Activated naive CD8-positive, alpha-beta T cell (primary cell): ENCODE measurements at regions not wholly inside any gene's neighbourhood (a gene's known extent, or its start where the extent isn't known, plus 50 kb on each side); places are given as distances from the start of the nearest gene placed in this dataset.

Experiments
- H3K27ac Mint-ChIP-seq: one replicate; pipeline ENCODE4 v1.8.0; 2021; ENCODE audit warnings: mixed read lengths
- H3K27me3 Mint-ChIP-seq: one replicate; pipeline ENCODE4 v1.8.0; 2021; ENCODE audit warnings: mixed read lengths
- H3K36me3 Mint-ChIP-seq: one replicate; pipeline ENCODE4 v1.8.0; 2021; ENCODE audit warnings: mixed read lengths
- H3K4me1 Mint-ChIP-seq: one replicate; pipeline ENCODE4 v1.8.0; 2021; ENCODE audit warnings: low read depth, mixed read lengths
- H3K4me3 Mint-ChIP-seq: one replicate; pipeline ENCODE4 v1.8.0; 2021; ENCODE audit warnings: mild to moderate bottlenecking, mixed read lengths
- H3K9me3 Mint-ChIP-seq: one replicate; pipeline ENCODE4 v1.8.0; 2021; ENCODE audit warnings: low read depth, mixed read lengths

DNA sequence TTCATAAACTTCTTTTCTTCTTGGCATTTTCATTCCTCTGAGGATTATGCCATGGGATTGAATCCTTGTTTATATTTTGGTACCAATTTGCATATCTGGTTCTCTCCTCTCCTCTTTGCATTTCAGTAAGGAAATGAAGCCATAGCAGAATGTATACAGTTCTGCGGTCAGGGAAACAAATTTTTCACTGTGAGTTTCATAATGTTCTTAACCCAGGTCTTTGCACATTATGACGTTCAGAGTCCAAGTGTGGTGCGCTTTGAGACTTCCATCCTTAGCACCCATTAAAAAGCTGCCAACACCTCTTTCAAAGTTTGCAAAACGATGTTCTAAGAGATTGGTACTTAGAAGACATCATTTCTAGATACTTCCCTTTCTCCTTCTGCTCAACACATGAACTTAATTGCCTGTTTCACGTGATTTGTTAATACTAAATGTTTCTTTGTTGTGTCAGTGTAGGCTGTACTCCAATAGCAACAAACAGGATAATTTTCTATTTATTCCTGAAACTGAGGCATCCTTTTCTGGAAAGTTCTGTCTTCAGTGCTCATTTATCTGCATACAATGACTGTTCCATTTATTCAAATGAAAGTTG lies 953.1 kb upstream of the NR2F2 start:
- Mint-ChIP-seq H3K4me3 (no peak overlapping the region), H3K36me3 (no peaks in the 10 kb centered on the region), H3K27me3 (peaks cover 4% of the 10 kb centered on the region), H3K4me1 (no peaks in the 10 kb centered on the region), H3K9me3 (no peaks in the 10 kb centered on the region), H3K27ac (no peak overlapping the region)

DNA sequence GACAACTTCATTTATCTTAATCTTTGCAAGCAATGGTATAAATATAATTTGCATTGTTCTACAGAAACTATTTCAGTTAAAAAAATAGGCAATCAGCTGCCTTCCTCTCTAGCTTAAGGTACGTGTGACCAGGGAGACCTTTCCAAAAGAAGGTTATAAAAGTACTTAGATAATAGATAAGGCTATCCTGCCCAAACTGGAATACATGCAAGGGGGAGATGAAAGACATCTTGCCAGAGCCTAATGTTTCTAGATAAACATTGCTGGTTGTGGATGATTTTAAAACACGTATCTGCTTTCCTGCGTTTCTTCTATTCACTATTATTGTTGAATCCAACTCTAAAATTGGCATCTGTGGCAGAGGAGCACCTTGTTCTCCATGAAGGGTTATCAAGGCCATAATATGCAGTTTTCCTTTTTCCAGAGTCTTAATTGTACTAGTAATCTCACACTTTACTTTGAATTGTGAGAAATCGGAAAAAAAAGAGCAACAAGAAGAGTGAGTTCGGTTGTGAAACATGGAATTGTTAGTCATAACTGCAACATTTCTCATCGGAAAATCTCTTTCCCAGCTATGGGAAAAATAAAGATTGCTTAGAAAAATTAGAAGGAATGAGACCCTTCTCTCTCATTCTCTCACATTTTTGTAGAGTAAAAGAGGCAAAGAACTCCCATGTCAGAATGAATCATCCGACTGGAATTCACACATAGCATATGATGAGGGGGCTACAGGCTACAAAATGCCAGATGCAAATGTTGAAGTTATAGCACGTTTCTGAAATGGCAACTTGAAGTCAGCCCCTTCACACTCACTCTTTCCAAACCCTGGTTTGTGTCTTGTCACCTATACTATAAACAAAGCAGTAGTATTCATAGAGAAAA lies 936.1 kb upstream of the NR2F2 start:
- H3K27ac Mint-ChIP-seq, result no peak overlapping the region
- H3K36me3 Mint-ChIP-seq, result no peaks in the 10 kb centered on the region
- H3K27me3 Mint-ChIP-seq, result peaks cover 14% of the 10 kb centered on the region
- no peaks in the 10 kb centered on the region for H3K4me1 Mint-ChIP-seq
- H3K4me3 Mint-ChIP-seq, result no peak overlapping the region
- H3K9me3 Mint-ChIP-seq, result peaks cover 21% of the 10 kb centered on the region

DNA sequence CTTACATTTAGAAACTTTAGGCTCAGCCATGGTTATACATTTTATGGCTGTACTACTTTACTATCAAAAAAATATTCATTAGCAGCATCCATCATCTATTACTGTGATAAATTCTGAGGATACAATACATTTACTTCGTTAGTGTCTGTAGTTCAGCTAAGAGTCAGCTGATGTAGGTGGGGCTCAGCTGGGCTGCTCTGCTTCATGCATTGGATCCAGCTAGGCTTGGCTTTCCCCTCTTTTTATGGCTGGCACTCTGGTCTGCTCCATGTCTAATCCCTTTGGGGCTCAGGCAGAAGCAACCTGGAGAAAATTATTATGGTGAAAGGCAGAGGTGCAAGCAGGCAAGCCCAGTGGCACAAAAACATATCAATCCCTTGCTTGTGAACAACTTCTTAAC lies 930.1 kb upstream of the NR2F2 start:
- Mint-ChIP-seq H3K4me1 (no peaks in the 10 kb centered on the region), H3K27ac (no peak overlapping the region), H3K27me3 (peaks cover 9% of the 10 kb centered on the region), H3K36me3 (no peaks in the 10 kb centered on the region), H3K9me3 (no peaks in the 10 kb centered on the region), H3K4me3 (no peak overlapping the region)

DNA sequence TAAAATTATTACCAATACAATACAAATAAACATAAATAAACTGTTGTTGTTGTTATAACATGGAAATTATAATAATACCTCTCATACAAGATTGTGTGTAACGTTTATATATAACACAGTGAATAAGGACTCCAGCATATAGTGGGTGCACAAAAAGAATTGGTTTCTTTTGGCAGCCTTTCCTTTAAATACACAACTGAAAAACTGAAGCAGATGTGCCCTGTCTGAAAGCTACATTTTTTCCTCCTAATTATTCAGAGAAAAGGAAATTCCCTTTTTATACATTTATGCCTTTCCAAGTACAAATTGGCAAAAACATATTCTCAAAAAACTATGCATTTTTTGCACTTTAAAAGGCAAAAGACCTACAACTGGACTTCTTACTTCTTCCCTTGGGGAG lies 928.9 kb upstream of the NR2F2 start:
- no peak overlapping the region for H3K27ac Mint-ChIP-seq
- no peaks in the 10 kb centered on the region for H3K4me1 Mint-ChIP-seq
- H3K27me3 Mint-ChIP-seq, result peaks cover 5% of the 10 kb centered on the region
- H3K4me3 Mint-ChIP-seq, result no peak overlapping the region
- H3K36me3 Mint-ChIP-seq, result no peaks in the 10 kb centered on the region
- H3K9me3 Mint-ChIP-seq, result no peaks in the 10 kb centered on the region

DNA sequence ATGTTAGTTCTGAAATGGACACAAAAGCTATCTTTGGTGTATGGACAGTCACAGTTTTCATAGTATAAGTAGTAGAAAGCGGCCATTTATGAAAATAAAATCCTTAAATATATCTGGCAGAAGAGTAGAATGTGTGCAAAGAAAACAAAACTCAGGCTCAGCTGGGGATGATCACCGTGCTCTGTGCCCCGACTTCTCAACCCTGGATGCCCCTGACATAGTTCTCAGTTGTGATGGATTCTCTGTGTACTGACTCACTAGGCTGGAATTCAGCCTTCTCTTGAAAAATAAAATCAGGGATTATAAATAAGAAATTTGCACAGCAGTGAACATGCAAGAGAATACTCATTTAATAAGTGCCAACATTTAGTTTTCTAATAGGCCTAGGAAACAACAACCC lies 925.1 kb upstream of the NR2F2 start:
- no peaks in the 10 kb centered on the region for H3K9me3 Mint-ChIP-seq
- no peaks in the 10 kb centered on the region for H3K36me3 Mint-ChIP-seq
- no peak overlapping the region for H3K27ac Mint-ChIP-seq
- H3K4me1 Mint-ChIP-seq, result no peaks in the 10 kb centered on the region
- no peak overlapping the region for H3K4me3 Mint-ChIP-seq
- H3K27me3 Mint-ChIP-seq, result no peaks in the 10 kb centered on the region

DNA sequence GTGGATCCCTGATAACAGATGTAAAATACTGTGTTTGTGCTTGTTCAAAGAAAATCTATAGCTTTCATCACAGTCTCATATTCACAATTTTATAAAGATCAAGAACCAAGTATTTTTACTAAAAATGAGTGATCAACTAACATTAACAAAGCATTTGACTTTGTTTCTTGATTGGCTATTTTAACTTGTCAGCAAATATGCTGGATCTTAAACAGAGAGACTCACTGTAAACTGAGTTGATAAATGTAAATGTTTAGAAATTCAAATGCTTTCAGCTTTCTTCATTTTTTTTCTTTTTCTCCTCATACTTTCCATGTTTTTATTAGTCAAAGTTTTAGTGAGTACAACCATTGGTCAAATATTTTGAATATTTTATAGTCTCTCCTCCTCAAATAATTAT lies 923.0 kb upstream of the NR2F2 start:
- no peaks in the 10 kb centered on the region for H3K36me3 Mint-ChIP-seq
- H3K27ac Mint-ChIP-seq, result no peak overlapping the region
- no peak overlapping the region for H3K4me3 Mint-ChIP-seq
- no peaks in the 10 kb centered on the region for H3K4me1 Mint-ChIP-seq
- H3K9me3 Mint-ChIP-seq, result no peaks in the 10 kb centered on the region
- H3K27me3 Mint-ChIP-seq, result no peaks in the 10 kb centered on the region

DNA sequence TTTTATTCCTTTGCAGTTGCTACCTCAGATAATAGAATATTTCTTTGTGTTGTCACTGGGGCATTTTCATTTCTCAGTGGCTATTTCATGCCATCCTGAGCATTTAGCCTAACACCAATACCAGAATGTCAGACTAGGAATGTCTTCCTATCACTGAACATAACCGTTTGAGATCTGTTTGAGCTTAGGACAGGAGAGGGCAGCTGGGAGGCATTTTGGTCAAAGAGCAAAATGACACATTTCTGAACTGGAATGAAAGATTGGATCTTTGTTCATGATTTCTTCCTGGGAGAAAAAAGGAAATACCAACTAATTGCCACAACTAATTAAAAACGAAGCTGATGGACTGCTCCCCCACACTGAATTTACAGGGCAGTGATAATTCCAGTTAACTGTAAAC lies 921.3 kb upstream of the NR2F2 start:
- no peaks in the 10 kb centered on the region for H3K36me3 Mint-ChIP-seq
- H3K27ac Mint-ChIP-seq, result no peak overlapping the region
- no peaks in the 10 kb centered on the region for H3K9me3 Mint-ChIP-seq
- no peaks in the 10 kb centered on the region for H3K4me1 Mint-ChIP-seq
- no peaks in the 10 kb centered on the region for H3K27me3 Mint-ChIP-seq
- no peak overlapping the region for H3K4me3 Mint-ChIP-seq

DNA sequence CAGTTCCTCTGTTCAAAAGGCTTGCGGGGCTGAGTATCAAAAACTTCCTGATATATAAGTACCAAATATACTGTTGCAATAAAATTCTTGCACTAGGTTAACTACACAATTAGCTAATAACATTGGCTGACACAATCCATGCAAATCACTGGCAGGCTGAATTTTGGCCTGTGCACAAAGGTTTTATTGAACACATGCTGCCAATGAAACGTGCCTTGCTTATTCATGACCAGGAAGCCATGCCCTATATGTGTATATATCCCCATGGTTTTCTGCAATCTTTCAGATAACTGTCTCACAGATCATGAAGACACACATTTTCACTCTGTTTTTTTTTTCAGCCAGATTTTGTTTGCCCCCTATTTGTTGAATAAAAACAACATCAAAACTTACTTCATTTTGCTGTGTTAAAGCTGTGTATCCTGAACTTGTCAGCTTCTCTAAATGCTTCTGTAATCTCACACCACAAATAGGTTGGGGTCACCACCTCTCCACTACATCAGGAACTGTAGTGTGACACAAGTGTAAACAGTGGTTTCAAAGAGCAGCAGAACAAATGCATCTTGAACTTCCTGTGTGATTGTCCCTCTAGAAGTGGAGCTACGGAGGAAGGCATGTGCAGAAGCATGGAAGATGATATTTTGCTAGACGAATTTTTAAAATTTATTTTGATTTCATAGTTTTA lies 920.7 kb upstream of the NR2F2 start:
- Mint-ChIP-seq H3K36me3 (no peaks in the 10 kb centered on the region), H3K4me3 (no peak overlapping the region), H3K9me3 (no peaks in the 10 kb centered on the region), H3K27ac (no peak overlapping the region), H3K27me3 (no peaks in the 10 kb centered on the region), H3K4me1 (no peaks in the 10 kb centered on the region)

DNA sequence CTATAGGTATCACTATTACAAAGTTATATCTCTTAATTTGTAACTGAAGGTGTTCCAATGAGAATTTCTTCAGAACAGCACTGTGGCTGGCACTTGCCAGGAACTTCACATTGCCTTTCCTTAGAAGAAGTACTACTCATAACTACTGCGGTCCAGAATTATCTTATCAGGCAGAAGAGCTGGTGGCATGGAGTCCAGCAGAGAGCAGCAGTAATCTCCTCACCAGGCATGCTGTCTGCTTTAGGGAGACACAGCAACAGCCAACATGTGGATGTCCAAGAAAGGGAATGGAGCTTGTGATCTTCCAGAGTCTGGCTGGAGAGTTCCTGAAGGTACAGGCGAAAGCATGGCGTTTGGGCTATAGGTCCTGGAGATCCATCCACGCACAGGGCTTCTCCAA lies 919.7 kb upstream of the NR2F2 start:
- no peaks in the 10 kb centered on the region for H3K9me3 Mint-ChIP-seq
- no peaks in the 10 kb centered on the region for H3K27me3 Mint-ChIP-seq
- H3K27ac Mint-ChIP-seq, result no peak overlapping the region
- no peak overlapping the region for H3K4me3 Mint-ChIP-seq
- H3K36me3 Mint-ChIP-seq, result no peaks in the 10 kb centered on the region
- H3K4me1 Mint-ChIP-seq, result no peaks in the 10 kb centered on the region

DNA sequence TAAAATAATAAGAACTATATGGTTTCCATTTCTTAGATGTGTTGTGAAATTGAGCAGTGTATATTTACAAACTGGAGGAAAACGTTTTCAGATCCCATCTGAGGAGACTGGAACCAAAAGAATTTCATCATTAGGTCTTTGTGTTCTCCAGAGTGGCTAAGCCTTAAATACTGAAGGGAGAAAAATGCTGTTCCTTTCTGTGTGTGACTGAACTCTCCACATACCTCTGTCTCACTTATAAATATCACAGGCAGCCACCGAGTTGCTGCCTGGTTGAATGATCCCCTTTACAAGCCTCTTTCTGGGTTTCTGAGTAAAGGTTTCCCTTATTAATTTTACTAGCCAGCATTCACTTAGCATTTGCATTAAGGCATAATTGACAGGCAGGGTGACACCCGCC lies 913.9 kb upstream of the NR2F2 start:
- no peak overlapping the region for H3K27ac Mint-ChIP-seq
- H3K4me1 Mint-ChIP-seq, result no peaks in the 10 kb centered on the region
- H3K27me3 Mint-ChIP-seq, result no peaks in the 10 kb centered on the region
- no peak overlapping the region for H3K4me3 Mint-ChIP-seq
- peaks cover 2% of the 10 kb centered on the region for H3K36me3 Mint-ChIP-seq
- no peaks in the 10 kb centered on the region for H3K9me3 Mint-ChIP-seq

DNA sequence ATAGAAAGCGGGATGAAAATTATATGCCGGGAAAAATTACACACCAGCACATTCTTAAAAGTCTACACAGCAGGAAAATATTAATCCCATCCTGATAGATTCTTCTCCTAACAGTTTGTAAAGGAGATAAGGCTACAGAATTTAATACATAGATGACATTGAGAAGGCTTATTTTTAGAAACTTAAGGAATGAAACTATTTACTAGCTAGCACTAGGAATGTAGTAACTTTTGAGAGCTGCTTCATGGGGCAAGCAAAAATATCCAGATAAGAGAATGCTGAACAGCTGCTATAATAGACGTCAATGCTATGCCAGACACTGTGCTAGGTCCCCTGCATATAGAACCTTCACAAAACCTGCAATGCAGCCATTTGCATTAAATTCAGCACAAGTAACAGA lies 912.7 kb upstream of the NR2F2 start:
- Mint-ChIP-seq H3K4me1 (no peaks in the 10 kb centered on the region), H3K4me3 (no peak overlapping the region), H3K9me3 (peaks cover 8% of the 10 kb centered on the region), H3K36me3 (peaks cover 3% of the 10 kb centered on the region), H3K27me3 (no peaks in the 10 kb centered on the region), H3K27ac (no peak overlapping the region)

DNA sequence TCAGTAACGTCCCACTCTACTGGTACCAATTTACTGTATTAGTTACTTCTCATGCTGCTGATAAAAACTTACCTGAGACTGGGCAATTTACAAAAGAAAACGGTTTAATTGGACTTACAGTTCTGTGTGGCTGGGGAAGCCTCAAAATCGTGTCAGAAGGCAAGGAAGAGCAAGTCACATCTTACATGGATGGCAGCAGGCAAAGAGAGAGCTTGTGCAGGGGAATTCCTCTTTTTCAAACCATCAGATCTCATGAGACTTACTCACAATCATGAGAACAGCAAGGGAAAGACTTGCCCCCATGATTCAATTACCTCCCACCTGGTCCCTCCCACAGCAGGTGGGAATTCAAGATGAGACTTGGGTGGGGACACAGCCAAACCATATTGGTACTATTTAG lies 908.2 kb upstream of the NR2F2 start:
- Mint-ChIP-seq H3K36me3 (peaks cover 8% of the 10 kb centered on the region), H3K4me1 (no peaks in the 10 kb centered on the region), H3K27ac (no peak overlapping the region), H3K9me3 (peaks cover 20% of the 10 kb centered on the region), H3K4me3 (no peak overlapping the region), H3K27me3 (peaks cover 2% of the 10 kb centered on the region)

DNA sequence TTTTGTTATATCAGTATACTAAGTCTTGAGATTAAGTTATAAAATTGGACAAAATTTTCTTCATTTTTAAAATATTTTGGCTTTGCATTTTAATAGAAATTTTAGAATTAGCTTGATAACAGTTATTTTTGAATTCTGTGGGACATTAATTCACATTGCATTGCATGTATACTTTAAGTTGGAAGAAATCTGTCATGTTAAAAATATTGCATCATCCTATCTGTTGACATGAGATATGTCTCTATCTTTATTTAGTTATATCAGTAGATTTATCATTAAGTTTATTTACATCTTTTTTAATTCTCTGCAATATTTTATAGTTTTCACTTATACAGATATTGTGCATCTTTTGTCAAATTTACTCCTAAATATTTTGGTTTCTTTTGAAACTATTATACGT lies 904.6 kb upstream of the NR2F2 start:
- peaks cover 6% of the 10 kb centered on the region for H3K36me3 Mint-ChIP-seq
- H3K4me3 Mint-ChIP-seq, result no peak overlapping the region
- H3K27me3 Mint-ChIP-seq, result peaks cover 2% of the 10 kb centered on the region
- H3K4me1 Mint-ChIP-seq, result no peaks in the 10 kb centered on the region
- no peak overlapping the region for H3K27ac Mint-ChIP-seq
- peaks cover 22% of the 10 kb centered on the region for H3K9me3 Mint-ChIP-seq

DNA sequence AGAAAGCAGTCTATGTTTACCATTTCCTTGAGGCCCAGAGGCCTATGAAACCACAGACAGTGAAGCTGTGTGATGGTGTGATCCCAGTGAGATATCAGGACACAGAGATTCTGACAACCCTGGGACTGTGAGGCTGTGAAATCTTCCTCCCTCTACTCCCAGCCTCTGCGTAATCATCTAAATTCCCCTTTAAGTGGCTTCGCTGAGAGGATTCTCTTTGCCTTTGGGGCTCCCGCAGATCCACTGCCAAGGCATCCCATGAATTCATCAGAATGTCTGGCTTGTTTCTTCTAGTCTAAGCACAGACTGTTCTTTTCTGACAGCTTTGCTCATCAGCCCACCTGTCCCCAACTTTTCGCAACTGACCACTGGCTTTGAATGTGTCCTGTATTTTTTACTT lies 901.2 kb upstream of the NR2F2 start:
- Mint-ChIP-seq H3K4me3 (no peak overlapping the region), H3K27me3 (no peaks in the 10 kb centered on the region)

DNA sequence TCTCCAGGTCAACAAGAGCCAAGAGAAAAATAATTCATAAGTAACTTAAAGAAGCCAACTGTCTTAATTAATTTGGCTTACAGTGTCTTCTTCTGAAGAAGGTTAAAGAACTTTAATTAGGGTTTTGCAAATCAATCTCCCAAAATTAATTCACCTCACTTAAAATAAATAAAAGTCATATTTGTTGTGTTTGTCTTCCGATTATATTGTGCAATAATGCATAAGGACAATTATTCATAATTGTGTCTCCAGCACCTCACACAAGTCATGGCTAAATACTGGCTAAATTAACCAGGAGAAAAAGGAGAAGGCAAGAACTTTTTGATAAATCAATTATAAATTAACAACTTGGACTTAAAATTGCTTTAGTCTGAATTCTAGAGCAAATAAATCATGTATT lies 899.0 kb upstream of the NR2F2 start:
- Mint-ChIP-seq H3K4me1 (no peaks in the 10 kb centered on the region), H3K9me3 (peaks cover 4% of the 10 kb centered on the region), H3K4me3 (no peak overlapping the region), H3K27me3 (peaks cover 3% of the 10 kb centered on the region), H3K36me3 (no peaks in the 10 kb centered on the region), H3K27ac (no peak overlapping the region)

More for the DNA sequence above, 901.2 kb upstream of the NR2F2 start:
- no peak overlapping the region for H3K27ac Mint-ChIP-seq
- no peaks in the 10 kb centered on the region for H3K4me1 Mint-ChIP-seq
- H3K36me3 Mint-ChIP-seq, result no peaks in the 10 kb centered on the region
- H3K9me3 Mint-ChIP-seq, result peaks cover 4% of the 10 kb centered on the region
